K562 (cell line): ENCODE measurements at regions not wholly inside any gene's neighbourhood (a gene's known extent, or its start where the extent isn't known, plus 50 kb on each side); places are given as distances from the start of the nearest gene placed in this dataset.

Source experiments
- ATAC-seq: fragments of 200-7000 bp; cut with Tn5 transposase; 3 replicates; pipeline ENCODE4 v1.9.1; 2020; ENCODE audit warnings: moderate library complexity
- BruUV-seq: library from RNA; stranded (reverse); fragments of 400-500 nt; replicated peaks from 2 replicates; lab custom pipeline; 2021; lab: Mats Ljungman, UMichigan
- CTCF ChIA-PET: fragments of 300-600 bp; formaldehyde crosslinking; extraction: SDS; loops from one replicate; lab custom pipeline; 2021; ENCODE audit warnings: low intra/inter-chr PET ratio; lab: Yijun Ruan, JAX
- POLR2A ChIA-PET: fragments of 300-600, 350-650 bp; sonication (Branson Sonifier 250); formaldehyde crosslinking; extraction: SDS; loops from one replicate; lab custom pipeline; 2021; ENCODE audit warnings: antibody characterized with exemption, inconsistent platforms; lab: Yijun Ruan, JAX
- DNase-seq, 4 experiments: peaks; one replicate each; pipeline versions ENCODE4 v3.0.0 to v3.0.0-alpha.2; 2011 to 2018; ENCODE audit warnings: low spot score in 3 of 4, mixed read lengths in 3 of 4; ENCODE audit errors: extremely low read depth in 1 of 4
- FAIRE-seq: peaks from 2 replicates; lab custom pipeline; 2011; peaks lifted over from hg19 to GRCh38; lab: Jason Lieb, UNC
- H2AFZ ChIP-seq: 2 replicates; pipeline ENCODE4 v1.6.0; 2011; ENCODE audit warnings: low read depth, low read length, control low read depth, inconsistent platforms
- H3K27ac ChIP-seq: fragments of 200-600 bp; 3 replicates; pipeline ENCODE4 v1.8.0; 2011; ENCODE audit warnings: low read depth, mild to moderate bottlenecking, control low read depth, inconsistent platforms, low read length, moderate library complexity, mixed read lengths; ENCODE audit errors: extremely low read depth
- H3K27me3 ChIP-seq, 2 experiments: fragments of 300-600 bp in 1 of 2; 2 replicates in 1 of 2; 3 replicates in 1 of 2; pipeline versions ENCODE4 v1.6.0 to v1.8.0; 2011; ENCODE audit warnings: inconsistent platforms in 2 of 2, low read length in 2 of 2, mild to moderate bottlenecking in 1 of 2, mixed read lengths in 1 of 2, moderate library complexity in 1 of 2; ENCODE audit not compliant: control insufficient read depth in 2 of 2, insufficient read depth in 2 of 2
- H3K36me3 ChIP-seq: fragments of 300-600 bp; 3 replicates; pipeline ENCODE4 v1.8.0; 2011; ENCODE audit warnings: mild to moderate bottlenecking, low read length, inconsistent platforms; ENCODE audit not compliant: control insufficient read depth, insufficient read depth
- H3K4me1 ChIP-seq, 2 experiments: fragments of 200-600 bp in 1 of 2; replicated peaks in 1 of 2; 2 replicates in 1 of 2; 3 replicates in 1 of 2; pipeline versions ENCODE4 v1.5.1 to v1.8.0; 2011; ENCODE audit warnings: inconsistent platforms in 2 of 2, low read length in 2 of 2, mild to moderate bottlenecking in 1 of 2, mixed read lengths in 1 of 2, moderate library complexity in 1 of 2; ENCODE audit not compliant: control insufficient read depth in 2 of 2, insufficient read depth in 2 of 2
- H3K4me2 ChIP-seq: 2 replicates; pipeline ENCODE4 v1.6.1; 2011; ENCODE audit warnings: low read length, control low read depth, inconsistent platforms, mixed read lengths; ENCODE audit not compliant: insufficient read depth
- H3K4me3 ChIP-seq: fragments of 200-600 bp; sonication (generic), shearing (Covaris generic); 2 replicates; pipeline ENCODE4 v1.5.1; 2016; ENCODE audit warnings: control low read depth, inconsistent platforms
- H3K79me2 ChIP-seq: fragments of 200-600 bp; 3 replicates; pipeline ENCODE4 v1.8.0; 2011; ENCODE audit warnings: low read length, inconsistent platforms; ENCODE audit not compliant: control insufficient read depth, insufficient read depth
- H3K9ac ChIP-seq, 2 experiments: 2 replicates each; pipeline versions ENCODE4 v1.6.0 to v1.6.1; 2011; ENCODE audit warnings: low read depth in 2 of 2, low read length in 2 of 2, control low read depth in 1 of 2, inconsistent platforms in 1 of 2, mild to moderate bottlenecking in 1 of 2, mixed read lengths in 1 of 2; ENCODE audit not compliant: insufficient read depth in 1 of 2
- H3K9me1 ChIP-seq: one replicate; pipeline ENCODE4 v1.6.0; 2011; ENCODE audit warnings: inconsistent platforms, mild to moderate bottlenecking, low read length, moderate library complexity; ENCODE audit not compliant: control insufficient read depth, insufficient read depth
- H3K9me3 ChIP-seq: replicated peaks from 2 replicates; pipeline ENCODE4 v1.5.1; 2011; ENCODE audit warnings: low read depth, low read length, inconsistent platforms; ENCODE audit not compliant: control insufficient read depth, insufficient read depth
- H4K20me1 ChIP-seq: replicated peaks from 2 replicates; pipeline ENCODE4 v1.6.1; 2011; ENCODE audit warnings: low read length, inconsistent platforms, mixed read lengths; ENCODE audit not compliant: control insufficient read depth, insufficient read depth
- CLOCK ChIP-seq: fragments of 250-450 bp; sonication (Bioruptor Pico); IDR thresholded peaks from 2 replicates; pipeline ENCODE4 v1.4.0; 2020; ENCODE audit warnings: mild to moderate bottlenecking, moderate library complexity, borderline replicate concordance
- GABPA ChIP-seq: fragments of 200-800 bp; sonication (Bioruptor generic); conservative IDR thresholded peaks from 2 replicates; pipeline ENCODE4 v1.6.1; 2016; ENCODE audit warnings: low read depth, missing genetic modification characterization, missing compliant biosample characterization
- HLTF ChIP-seq: fragments of 450-650 bp; IDR thresholded peaks from 2 replicates; pipeline ENCODE4 v1.6.1; 2016
- ZNF316 ChIP-seq: fragments of 450-650 bp; IDR thresholded peaks from 2 replicates; pipeline ENCODE4 v1.6.1; 2016
- WGBS: fragments of 100-300 bp; shearing (Covaris generic); methylation state at CpG from one replicate; pipeline ENCODE4 v1.1.6; 2016; ENCODE audit warnings: low coverage, mixed read lengths; ENCODE audit not compliant: insufficient coverage; ENCODE audit errors: missing lambda C conversion rate; 5-methylcytosine and 5-hydroxymethylcytosine counted together
- in situ Hi-C: fragments of 300-500 bp; cut with MboI; formaldehyde crosslinking; loops from 4 replicates; pipeline ENCODE4 v1.15.0; 2018; ENCODE audit warnings: inconsistent platforms, mixed read lengths
- intact Hi-C: fragments of 100-400 bp; cut with micrococcal nuclease; formaldehyde crosslinking; loops from 2 replicates; pipeline ENCODE4 v1.14.2; 2022

DNA sequence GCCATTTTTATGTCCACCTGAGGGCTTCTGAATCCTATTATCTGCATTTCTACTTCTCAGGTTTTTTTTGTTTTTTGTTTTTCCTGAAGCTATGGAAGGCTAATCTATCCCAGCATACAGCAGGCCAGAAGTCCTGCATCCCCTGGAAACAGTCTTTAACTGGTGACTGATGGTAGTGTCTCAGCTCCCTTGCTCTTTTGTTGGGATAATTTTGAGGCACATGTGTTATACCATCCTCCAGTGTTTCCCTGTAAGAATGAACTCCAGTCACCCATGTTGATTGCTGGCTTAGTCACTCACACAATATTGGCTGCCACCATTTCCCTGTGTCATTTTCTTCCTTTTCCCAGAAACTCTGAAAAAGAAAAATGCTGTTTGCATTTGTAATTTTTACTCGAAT is 1094.0 kb upstream of the LRRN3 start:
- WGBS, result 0% methylated on average over 1 of the region's 1 CpG
- ChIA-PET POLR2A (no interaction called here), CTCF (interaction anchor here (0.7 kb wide), 1 partner anchor 11 kb away, joined by 3 read pairs; no protein-coding TSS in a partner anchor)
- no peak overlapping the region for H2AFZ ChIP-seq
- H3K4me2 ChIP-seq, result no peak overlapping the region
- no TSS peak for BruUV-seq
- no peak for DNase-seq
- H3K27me3 ChIP-seq, result no peaks in the 10 kb centered on the region
- no peak for FAIRE-seq
- ATAC-seq, result no peak
- no peaks in the 10 kb centered on the region for H3K79me2 ChIP-seq
- no peak overlapping the region for H3K4me3 ChIP-seq
- H3K36me3 ChIP-seq, result no peaks in the 10 kb centered on the region
- no peak overlapping the region for H3K9ac ChIP-seq
- in situ Hi-C loops (no loop called here), intact Hi-C loops (no loop called here)
- no peak for TF ChIP-seq HLTF
- TF ChIP-seq ZNF316, result no peak
- no peak for TF ChIP-seq GABPA (tag)
- TF ChIP-seq CLOCK, result no peak
- no peaks in the 10 kb centered on the region for H3K9me1 ChIP-seq
- no peaks in the 10 kb centered on the region for H3K4me1 ChIP-seq
- H4K20me1 ChIP-seq, result no peaks in the 10 kb centered on the region
- no peak overlapping the region for H3K27ac ChIP-seq
- H3K9me3 ChIP-seq, result peaks cover 2% of the 10 kb centered on the region; the same call in 1 of the 2 replicates
